HepG2 (cell line): ENCODE measurements at regions not wholly inside any gene's neighbourhood (a gene's known extent, or its start where the extent isn't known, plus 50 kb on each side); places are given as distances from the start of the nearest gene placed in this dataset.

Experiments
- ATAC-seq: fragments of 200-7000 bp; cut with Tn5 transposase; 3 replicates; pipeline ENCODE4 v1.9.1; 2020; ENCODE audit warnings: mild to moderate bottlenecking, moderate library complexity
- BruUV-seq: library from RNA; stranded (reverse); fragments of 400-500 nt; replicated peaks from 2 replicates; lab custom pipeline; 2021; lab: Mats Ljungman, UMichigan
- CTCF ChIA-PET: fragments of 300-600 bp; formaldehyde crosslinking; extraction: SDS; loops from one replicate; lab custom pipeline; 2021; ENCODE audit warnings: low total read pairs, inconsistent platforms, low intra/inter-chr PET ratio; lab: Yijun Ruan, JAX
- POLR2A ChIA-PET: fragments of 350-600 bp; sonication (Branson Sonifier 250); formaldehyde crosslinking; loops from one replicate; lab custom pipeline; 2020; ENCODE audit warnings: antibody characterized with exemption, inconsistent platforms; lab: Yijun Ruan, JAX
- DNase-seq: peaks from one replicate; pipeline ENCODE4 v3.0.0-alpha.2; 2015; ENCODE audit warnings: low spot score
- FAIRE-seq: peaks from 3 replicates; lab custom pipeline; 2011; peaks lifted over from hg19 to GRCh38; lab: Jason Lieb, UNC
- H2AFZ ChIP-seq: one replicate; pipeline ENCODE4 v1.6.1; 2011; ENCODE audit warnings: low read length, inconsistent platforms
- H3K27ac ChIP-seq: fragments of 300-600 bp; 3 replicates; pipeline ENCODE4 v1.8.0; 2011; ENCODE audit warnings: mixed run types, mild to moderate bottlenecking, mixed read lengths, low read length, inconsistent platforms; ENCODE audit not compliant: insufficient read depth; ENCODE audit errors: extremely low read length
- H3K27me3 ChIP-seq, 2 experiments: fragments of 200-600 bp in 1 of 2; 2 replicates in 1 of 2; 3 replicates in 1 of 2; pipeline versions ENCODE4 v1.6.0 to v1.8.0; 2011; ENCODE audit warnings: low read length in 2 of 2, mild to moderate bottlenecking in 2 of 2, moderate library complexity in 2 of 2, inconsistent platforms in 1 of 2; ENCODE audit not compliant: insufficient read depth in 2 of 2, control insufficient read depth in 1 of 2
- H3K36me3 ChIP-seq, 2 experiments: fragments of 200-600 bp in 1 of 2; replicated peaks in 1 of 2; 2 replicates in 1 of 2; 3 replicates in 1 of 2; pipeline versions ENCODE4 v1.5.1 to v1.8.0; 2011; ENCODE audit warnings: low read length in 2 of 2, inconsistent platforms in 1 of 2; ENCODE audit not compliant: insufficient read depth in 2 of 2, control insufficient read depth in 1 of 2
- H3K4me1 ChIP-seq: 2 replicates; pipeline ENCODE4 v1.5.1; 2012; ENCODE audit warnings: low read length, inconsistent platforms; ENCODE audit not compliant: insufficient read depth
- H3K4me2 ChIP-seq: 2 replicates; pipeline ENCODE4 v1.6.0; 2011; ENCODE audit warnings: low read depth, low read length, inconsistent platforms
- H3K4me3 ChIP-seq, 3 experiments: fragments of 200-600 bp in 1 of 3; sonication (generic), shearing (Covaris generic) in 1 of 3; replicated peaks in 1 of 3; 2 replicates each; pipeline ENCODE4 v1.5.1; 2011 to 2016; ENCODE audit warnings: low read length in 3 of 3, inconsistent platforms in 2 of 3, low read depth in 2 of 3, mild to moderate bottlenecking in 2 of 3, control low read depth in 1 of 3, mixed read lengths in 1 of 3; ENCODE audit not compliant: insufficient read depth in 1 of 3
- H3K79me2 ChIP-seq: one replicate; pipeline ENCODE4 v1.6.1; 2011; ENCODE audit warnings: low read length, inconsistent platforms; ENCODE audit not compliant: insufficient read depth
- H3K9ac ChIP-seq: 2 replicates; pipeline ENCODE4 v1.6.0; 2011; ENCODE audit warnings: mild to moderate bottlenecking, low read depth, low read length, inconsistent platforms; ENCODE audit not compliant: insufficient read depth
- H3K9me3 ChIP-seq: 2 replicates; pipeline ENCODE4 v1.5.1; 2012; ENCODE audit warnings: mild to moderate bottlenecking, low read length
- H4K20me1 ChIP-seq: 2 replicates; pipeline ENCODE4 v1.6.0; 2011; ENCODE audit warnings: inconsistent platforms, mild to moderate bottlenecking, low read length, moderate library complexity; ENCODE audit not compliant: insufficient read depth
- GRHL1 ChIP-seq: sonication (generic); formaldehyde crosslinking; conservative IDR thresholded peaks from 2 replicates; pipeline ENCODE4 v1.8.0; 2022; ENCODE audit warnings: missing genetic modification reagents
- KAT2B ChIP-seq: fragments of 150-350 bp; IDR thresholded peaks from 2 replicates; pipeline ENCODE4 v1.6.1; 2014; ENCODE audit warnings: low read depth, low read length, borderline replicate concordance
- KDM1A ChIP-seq: IDR thresholded peaks from 2 replicates; pipeline ENCODE4 v1.6.1; 2016; ENCODE audit warnings: missing compliant biosample characterization
- KLF11 ChIP-seq: IDR thresholded peaks from 2 replicates; pipeline ENCODE4 v1.6.1; 2016; ENCODE audit warnings: missing compliant biosample characterization
- KLF15 ChIP-seq: sonication (generic); formaldehyde crosslinking; IDR thresholded peaks from 2 replicates; pipeline ENCODE4 v1.8.1; 2023; ENCODE audit warnings: borderline replicate concordance, mild to moderate bottlenecking, inconsistent platforms, missing genetic modification reagents, mixed read lengths
- NCOA5 ChIP-seq: sonication (generic); formaldehyde crosslinking; IDR thresholded peaks from 2 replicates; pipeline ENCODE4 v1.4.0; 2020; ENCODE audit warnings: missing genetic modification reagents
- SSRP1 ChIP-seq: IDR thresholded peaks from 2 replicates; pipeline ENCODE4 v1.6.1; 2016; ENCODE audit warnings: control low read depth
- THAP8 ChIP-seq: sonication (generic); formaldehyde crosslinking; IDR thresholded peaks from 2 replicates; pipeline ENCODE4 v1.5.1; 2020; ENCODE audit warnings: missing genetic modification reagents, mild to moderate bottlenecking, borderline replicate concordance
- ZBTB34 ChIP-seq: sonication (generic); formaldehyde crosslinking; IDR thresholded peaks from 2 replicates; pipeline ENCODE4 v1.8.0; 2022; ENCODE audit warnings: mild to moderate bottlenecking, missing genetic modification reagents
- ZFP37 ChIP-seq: sonication (generic); formaldehyde crosslinking; IDR thresholded peaks from 2 replicates; pipeline ENCODE4 v1.4.0; 2020; ENCODE audit warnings: missing genetic modification reagents, borderline replicate concordance
- ZNF329 ChIP-seq: sonication (generic); formaldehyde crosslinking; IDR thresholded peaks from 2 replicates; pipeline ENCODE4 v1.9.0; 2021; ENCODE audit warnings: low read depth, mild to moderate bottlenecking, missing genetic modification reagents
- ZNF496 ChIP-seq: sonication (generic); formaldehyde crosslinking; IDR thresholded peaks from 2 replicates; pipeline ENCODE4 v1.8.1; 2023; ENCODE audit warnings: mild to moderate bottlenecking, moderate library complexity, missing genetic modification reagents; ENCODE audit not compliant: insufficient replicate concordance
- ZNF550 ChIP-seq: sonication (generic); formaldehyde crosslinking; IDR thresholded peaks from 2 replicates; pipeline ENCODE4 v1.4.0; 2020; ENCODE audit warnings: mild to moderate bottlenecking, missing genetic modification reagents, borderline replicate concordance
- ZNF614 ChIP-seq: IDR thresholded peaks from 2 replicates; pipeline ENCODE4 v1.6.1; 2018; ENCODE audit warnings: missing biosample characterization, missing genetic modification reagents, inconsistent platforms, borderline replicate concordance
- ZNF841 ChIP-seq: sonication (generic); formaldehyde crosslinking; IDR thresholded peaks from 2 replicates; pipeline ENCODE4 v1.8.1; 2023; ENCODE audit warnings: missing genetic modification reagents, borderline replicate concordance
- WGBS: methylation state at CpG from one replicate; pipeline ENCODE4 v1.1.6; 2017; ENCODE audit warnings: low lambda C conversion rate; 5-methylcytosine and 5-hydroxymethylcytosine counted together
- in situ Hi-C: cut with HindIII; loops from 2 replicates; pipeline ENCODE4 v1.10.0; 2017; ENCODE audit warnings: low pct_unique_long_range_greater_than_20kb; ENCODE audit not compliant: extremely low pct_ligation_motif_present
- intact Hi-C: fragments of 100-400 bp; cut with micrococcal nuclease; formaldehyde crosslinking; loops from one replicate; pipeline ENCODE4 v1.10.0; 2022; ENCODE audit not compliant: unreplicated experiment
- TF ChIP-seq, protein P1 (sequence below): IDR thresholded peaks from 2 replicates; pipeline ENCODE4 v1.6.1; 2016; ENCODE audit warnings: low read depth, missing genetic modification reagents, missing compliant biosample characterization

DNA sequence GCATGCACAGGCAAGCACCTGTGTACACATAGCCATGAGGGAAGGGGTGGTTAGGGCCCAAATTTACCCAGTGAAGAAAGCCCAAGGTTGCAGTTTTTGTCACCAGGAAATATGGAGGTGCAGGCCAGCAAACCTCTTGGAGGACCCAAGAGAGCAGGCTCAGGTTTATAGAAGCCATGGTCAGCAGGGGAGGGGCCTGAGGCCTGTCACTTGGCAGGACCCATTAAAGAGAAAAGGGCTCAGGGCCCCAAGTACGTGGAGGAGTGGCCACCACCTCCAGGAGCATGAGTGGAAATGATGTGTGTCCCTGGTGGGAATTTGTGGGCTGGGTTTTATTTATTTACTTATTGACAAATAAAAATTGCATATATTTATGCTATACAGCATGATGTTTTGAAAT is 192.9 kb downstream of the HAUS1 start (continued):
- TF ChIP-seq ZBTB34 (CRISPR knock-in tag), result no peak
- no peak for TF ChIP-seq KDM1A (CRISPR knock-in tag)
- TF ChIP-seq ZNF841 (CRISPR knock-in tag), result no peak
- TF ChIP-seq THAP8 (CRISPR knock-in tag), result no peak
- TF ChIP-seq KLF11 (CRISPR knock-in tag), result no peak
- TF ChIP-seq NCOA5 (CRISPR knock-in tag), result no peak
- no peak for TF ChIP-seq ZNF550 (CRISPR knock-in tag)
- no peak for TF ChIP-seq GRHL1
- no peak for TF ChIP-seq SSRP1 (CRISPR knock-in tag)
- TF ChIP-seq ZFP37 (CRISPR knock-in tag), result no peak
- no peak for TF ChIP-seq ZNF614

- FAIRE-seq, result no peak
- no peak for DNase-seq
- 0% methylated on average over 3 of the region's 3 CpGs for WGBS
- Histone ChIP-seq H4K20me1 (no peaks in the 10 kb centered on the region), H3K9me3 (no peaks in the 10 kb centered on the region), H3K4me2 (no peak overlapping the region), H2AFZ (no peak overlapping the region), H3K27me3 (peaks cover 0 to 27% of the 10 kb centered on the region in 2 experiments; a peak in 3 of 5 replicates), H3K4me1 (no peaks in the 10 kb centered on the region), H3K4me3 (no peak overlapping the region), H3K27ac (no peak overlapping the region), H3K9ac (no peak overlapping the region), H3K36me3 (no peaks in the 10 kb centered on the region), H3K79me2 (no peaks in the 10 kb centered on the region)
- no TSS peak for BruUV-seq
- intact Hi-C loops, result no loop called here
- ATAC-seq, result no peak
- CTCF ChIA-PET, result no interaction called here
- POLR2A ChIA-PET, result no interaction called here
- in situ Hi-C loops, result no loop called here
- no peak for TF ChIP-seq ZNF329
- no peak for TF ChIP-seq ZNF496 (CRISPR knock-in tag)
- TF ChIP-seq KLF15, result no peak
- no peak for TF ChIP-seq KAT2B
- TF ChIP-seq, protein P1, sequence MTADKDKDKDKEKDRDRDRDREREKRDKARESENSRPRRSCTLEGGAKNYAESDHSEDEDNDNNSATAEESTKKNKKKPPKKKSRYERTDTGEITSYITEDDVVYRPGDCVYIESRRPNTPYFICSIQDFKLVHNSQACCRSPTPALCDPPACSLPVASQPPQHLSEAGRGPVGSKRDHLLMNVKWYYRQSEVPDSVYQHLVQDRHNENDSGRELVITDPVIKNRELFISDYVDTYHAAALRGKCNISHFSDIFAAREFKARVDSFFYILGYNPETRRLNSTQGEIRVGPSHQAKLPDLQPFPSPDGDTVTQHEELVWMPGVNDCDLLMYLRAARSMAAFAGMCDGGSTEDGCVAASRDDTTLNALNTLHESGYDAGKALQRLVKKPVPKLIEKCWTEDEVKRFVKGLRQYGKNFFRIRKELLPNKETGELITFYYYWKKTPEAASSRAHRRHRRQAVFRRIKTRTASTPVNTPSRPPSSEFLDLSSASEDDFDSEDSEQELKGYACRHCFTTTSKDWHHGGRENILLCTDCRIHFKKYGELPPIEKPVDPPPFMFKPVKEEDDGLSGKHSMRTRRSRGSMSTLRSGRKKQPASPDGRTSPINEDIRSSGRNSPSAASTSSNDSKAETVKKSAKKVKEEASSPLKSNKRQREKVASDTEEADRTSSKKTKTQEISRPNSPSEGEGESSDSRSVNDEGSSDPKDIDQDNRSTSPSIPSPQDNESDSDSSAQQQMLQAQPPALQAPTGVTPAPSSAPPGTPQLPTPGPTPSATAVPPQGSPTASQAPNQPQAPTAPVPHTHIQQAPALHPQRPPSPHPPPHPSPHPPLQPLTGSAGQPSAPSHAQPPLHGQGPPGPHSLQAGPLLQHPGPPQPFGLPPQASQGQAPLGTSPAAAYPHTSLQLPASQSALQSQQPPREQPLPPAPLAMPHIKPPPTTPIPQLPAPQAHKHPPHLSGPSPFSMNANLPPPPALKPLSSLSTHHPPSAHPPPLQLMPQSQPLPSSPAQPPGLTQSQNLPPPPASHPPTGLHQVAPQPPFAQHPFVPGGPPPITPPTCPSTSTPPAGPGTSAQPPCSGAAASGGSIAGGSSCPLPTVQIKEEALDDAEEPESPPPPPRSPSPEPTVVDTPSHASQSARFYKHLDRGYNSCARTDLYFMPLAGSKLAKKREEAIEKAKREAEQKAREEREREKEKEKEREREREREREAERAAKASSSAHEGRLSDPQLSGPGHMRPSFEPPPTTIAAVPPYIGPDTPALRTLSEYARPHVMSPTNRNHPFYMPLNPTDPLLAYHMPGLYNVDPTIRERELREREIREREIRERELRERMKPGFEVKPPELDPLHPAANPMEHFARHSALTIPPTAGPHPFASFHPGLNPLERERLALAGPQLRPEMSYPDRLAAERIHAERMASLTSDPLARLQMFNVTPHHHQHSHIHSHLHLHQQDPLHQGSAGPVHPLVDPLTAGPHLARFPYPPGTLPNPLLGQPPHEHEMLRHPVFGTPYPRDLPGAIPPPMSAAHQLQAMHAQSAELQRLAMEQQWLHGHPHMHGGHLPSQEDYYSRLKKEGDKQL, result no peak
Measured at GRCh38 chr18:46297621-46298020, 193.4 kb downstream of the HAUS1 start.
